OCI-LY1 (cell line): ENCODE measurements at regions not wholly inside any gene's neighbourhood (a gene's known extent, or its start where the extent isn't known, plus 50 kb on each side); places are given as distances from the start of the nearest gene placed in this dataset.
"Not testable (repeated sequence)": the region's sequence is repeated elsewhere in the genome, so short reads cannot be mapped to it uniquely, and the experiment has no call there.

Source experiments
- H2AFZ ChIP-seq: fragments of 200-600 bp; sonication (generic), shearing (Covaris generic); 2 replicates; pipeline ENCODE4 v1.6.0; 2014; ENCODE audit warnings: antibody characterized with exemption, mild to moderate bottlenecking, low read length
- H3F3A ChIP-seq: fragments of 200-600 bp; sonication (generic), shearing (Covaris generic); 2 replicates; pipeline ENCODE4 v1.6.0; 2014; ENCODE audit warnings: mild to moderate bottlenecking, antibody characterized with exemption, low read length, moderate library complexity; ENCODE audit not compliant: insufficient read depth
- H3K27ac ChIP-seq: fragments of 200-600 bp; sonication (generic); 2 replicates; pipeline ENCODE4 v1.5.1; 2014; ENCODE audit warnings: low read length, mixed run types, mild to moderate bottlenecking, low read depth; ENCODE audit not compliant: poor library complexity, severe bottlenecking
- H3K27me3 ChIP-seq: fragments of 200-600 bp; sonication (generic); 2 replicates; pipeline ENCODE4 v1.6.0; 2014; ENCODE audit warnings: antibody characterized with exemption, mild to moderate bottlenecking, low read length, moderate library complexity; ENCODE audit not compliant: insufficient read depth
- H3K36me3 ChIP-seq: fragments of 200-600 bp; sonication (generic); 2 replicates; pipeline ENCODE4 v1.6.1; 2014; ENCODE audit warnings: mild to moderate bottlenecking, antibody characterized with exemption, low read length, moderate library complexity, mixed read lengths; ENCODE audit not compliant: insufficient read depth
- H3K4me1 ChIP-seq: fragments of 200-600 bp; sonication (generic); 2 replicates; pipeline ENCODE4 v1.5.1; 2014; ENCODE audit warnings: mild to moderate bottlenecking, low read length, moderate library complexity; ENCODE audit not compliant: insufficient read depth, severe bottlenecking
- H3K4me2 ChIP-seq: fragments of 200-600 bp; sonication (generic), shearing (Covaris generic); 2 replicates; pipeline ENCODE4 v1.6.1; 2014; ENCODE audit warnings: low read length
- H3K4me3 ChIP-seq: fragments of 200-600 bp; sonication (generic); 2 replicates; pipeline ENCODE4 v1.5.1; 2014; ENCODE audit warnings: low read length, low read depth, mild to moderate bottlenecking, mixed read lengths; ENCODE audit not compliant: poor library complexity, severe bottlenecking
- H3K79me2 ChIP-seq: fragments of 200-600 bp; shearing (Covaris generic); 2 replicates; pipeline ENCODE4 v1.6.1; 2016; ENCODE audit warnings: mixed run types, low read length, mixed read lengths; ENCODE audit not compliant: insufficient read depth
- H3K9ac ChIP-seq: fragments of 200-600 bp; sonication (generic), shearing (Covaris generic); 2 replicates; pipeline ENCODE4 v1.6.1; 2014; ENCODE audit warnings: mild to moderate bottlenecking, low read length, mixed read lengths
- H3K9me2 ChIP-seq: fragments of 200-600 bp; sonication (generic), shearing (Covaris generic); 2 replicates; pipeline ENCODE4 v1.6.1; 2014; ENCODE audit warnings: low read depth, mild to moderate bottlenecking, low read length, mixed read lengths
- H3K9me3 ChIP-seq: fragments of 200-600 bp; shearing (Covaris generic); 2 replicates; pipeline ENCODE4 v1.6.1; 2014; ENCODE audit warnings: low read length, mixed read lengths
- H4K20me1 ChIP-seq: fragments of 200-600 bp; sonication (generic), shearing (Covaris generic); 2 replicates; pipeline ENCODE4 v1.6.0; 2016; ENCODE audit warnings: mild to moderate bottlenecking, low read length; ENCODE audit not compliant: insufficient read depth
- EZH2 ChIP-seq: fragments of 200-600 bp; sonication (generic), shearing (Covaris generic); IDR thresholded peaks from 2 replicates; pipeline ENCODE4 v1.8.0; 2017; ENCODE audit warnings: borderline replicate concordance, mixed run types, mild to moderate bottlenecking, antibody characterized with exemption, low read length, moderate library complexity, mixed read lengths
- TF ChIP-seq, protein P1 (sequence below): fragments of 200-600 bp; sonication (generic), shearing (Covaris generic); IDR thresholded peaks from 2 replicates; pipeline ENCODE4 v1.5.1; 2017; ENCODE audit warnings: mild to moderate bottlenecking, antibody characterized with exemption, low read length, moderate library complexity, mixed read lengths

DNA sequence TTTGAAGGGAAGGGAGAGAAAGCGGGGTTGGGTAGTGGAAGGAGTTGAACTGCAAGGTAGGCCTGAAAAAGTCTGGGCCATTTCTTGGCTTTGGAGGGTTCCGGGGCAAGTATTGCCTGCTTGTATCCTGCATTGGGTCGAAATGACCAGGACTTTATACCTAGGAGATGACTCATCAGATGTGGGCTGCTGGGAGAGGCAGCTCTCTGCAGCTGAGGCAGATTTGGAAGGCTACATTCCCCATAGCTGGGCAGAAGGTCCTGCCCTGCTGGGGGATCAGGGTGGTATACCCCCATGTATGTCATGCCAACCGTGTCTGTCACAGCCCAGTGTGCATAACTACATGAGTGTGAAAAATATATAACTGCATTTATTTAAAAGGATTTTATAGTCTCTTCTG is 171.8 kb upstream of the SPRED2 start:
- H3K27me3 ChIP-seq: no peaks in the 10 kb centered on the region
- peaks cover 66% of the 10 kb centered on the region for H3K4me1 ChIP-seq
- H4K20me1 ChIP-seq: no peaks in the 10 kb centered on the region
- no peaks in the 10 kb centered on the region for H3K79me2 ChIP-seq
- H3K9ac ChIP-seq: no peak overlapping the region
- no peaks in the 10 kb centered on the region for H3K9me2 ChIP-seq
- no peaks in the 10 kb centered on the region for H3K9me3 ChIP-seq
- no peak for TF ChIP-seq EZH2
- TF ChIP-seq, protein P1, sequence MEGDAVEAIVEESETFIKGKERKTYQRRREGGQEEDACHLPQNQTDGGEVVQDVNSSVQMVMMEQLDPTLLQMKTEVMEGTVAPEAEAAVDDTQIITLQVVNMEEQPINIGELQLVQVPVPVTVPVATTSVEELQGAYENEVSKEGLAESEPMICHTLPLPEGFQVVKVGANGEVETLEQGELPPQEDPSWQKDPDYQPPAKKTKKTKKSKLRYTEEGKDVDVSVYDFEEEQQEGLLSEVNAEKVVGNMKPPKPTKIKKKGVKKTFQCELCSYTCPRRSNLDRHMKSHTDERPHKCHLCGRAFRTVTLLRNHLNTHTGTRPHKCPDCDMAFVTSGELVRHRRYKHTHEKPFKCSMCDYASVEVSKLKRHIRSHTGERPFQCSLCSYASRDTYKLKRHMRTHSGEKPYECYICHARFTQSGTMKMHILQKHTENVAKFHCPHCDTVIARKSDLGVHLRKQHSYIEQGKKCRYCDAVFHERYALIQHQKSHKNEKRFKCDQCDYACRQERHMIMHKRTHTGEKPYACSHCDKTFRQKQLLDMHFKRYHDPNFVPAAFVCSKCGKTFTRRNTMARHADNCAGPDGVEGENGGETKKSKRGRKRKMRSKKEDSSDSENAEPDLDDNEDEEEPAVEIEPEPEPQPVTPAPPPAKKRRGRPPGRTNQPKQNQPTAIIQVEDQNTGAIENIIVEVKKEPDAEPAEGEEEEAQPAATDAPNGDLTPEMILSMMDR: no peak
- H3K27ac ChIP-seq: peak overlapping the region; percentile 96
- H3K36me3 ChIP-seq: no peaks in the 10 kb centered on the region
- no peak overlapping the region; the same call in 1 of the 2 replicates for H3K4me2 ChIP-seq
- H3F3A ChIP-seq: peaks cover 2% of the 10 kb centered on the region; the same call in 1 of the 2 replicates
- H2AFZ ChIP-seq: no peak overlapping the region
- no peak overlapping the region for H3K4me3 ChIP-seq

- TF ChIP-seq, protein P1: no peak
- no peak for TF ChIP-seq EZH2
- no peak overlapping the region for H3K9ac ChIP-seq
- H3K4me2 ChIP-seq: peak overlapping the region; percentile 10; the same call in 1 of the 2 replicates
- H4K20me1 ChIP-seq: no peaks in the 10 kb centered on the region
- peak overlapping the region; percentile 96 for H3K27ac ChIP-seq
- peaks cover 6% of the 10 kb centered on the region for H3F3A ChIP-seq
- no peaks in the 10 kb centered on the region for H3K27me3 ChIP-seq
- no peaks in the 10 kb centered on the region for H3K36me3 ChIP-seq
- H3K9me3 ChIP-seq: no peaks in the 10 kb centered on the region
- no peaks in the 10 kb centered on the region for H3K9me2 ChIP-seq
- H2AFZ ChIP-seq: no peak overlapping the region
- no peaks in the 10 kb centered on the region for H3K79me2 ChIP-seq
- H3K4me1 ChIP-seq: peaks cover 62% of the 10 kb centered on the region
- H3K4me3 ChIP-seq: no peak overlapping the region
These were observed 170.3 kb upstream of the SPRED2 start for GRCh38 chr2:65602603-65603235.

DNA sequence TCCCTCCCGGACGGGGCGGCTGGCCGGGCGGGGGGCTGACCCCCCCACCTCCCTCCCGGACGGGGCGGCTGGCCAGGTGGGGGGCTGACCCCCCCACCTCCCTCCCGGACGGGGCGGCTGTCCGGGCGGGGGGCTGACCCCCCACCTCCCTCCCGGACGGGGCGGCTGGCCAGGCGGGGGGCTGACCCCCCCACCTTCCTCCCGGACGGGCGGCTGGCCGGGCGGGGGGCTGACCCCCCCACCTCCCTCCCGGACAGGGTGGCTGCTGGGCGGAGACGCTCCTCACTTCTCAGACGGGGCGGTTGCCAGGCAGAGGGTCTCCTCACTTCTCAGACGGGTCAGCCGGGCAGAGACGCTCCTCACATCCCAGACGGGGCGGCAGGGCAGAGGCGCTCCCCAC is 168.5 kb upstream of the SPRED2 start:
- peak overlapping the region; percentile 35 for H3K4me3 ChIP-seq
- not testable (repeated sequence) for H3K79me2 ChIP-seq, H3K4me2 ChIP-seq

GRCh38 chr2:65600351-65600750 is 168.0 kb upstream of the SPRED2 start:
- peaks cover 38% of the 10 kb centered on the region for H3K4me1 ChIP-seq
- H4K20me1 ChIP-seq, H3K9me2 ChIP-seq, H3F3A ChIP-seq, H3K9me3 ChIP-seq, H3K4me2 ChIP-seq, H3K36me3 ChIP-seq, H2AFZ ChIP-seq, H3K79me2 ChIP-seq, H3K27me3 ChIP-seq, H3K27ac ChIP-seq, H3K9ac ChIP-seq, H3K4me3 ChIP-seq: not testable (repeated sequence)

More for the DNA sequence above, 168.5 kb upstream of the SPRED2 start:
- H4K20me1 ChIP-seq, H3K9me3 ChIP-seq, H3K36me3 ChIP-seq, H2AFZ ChIP-seq, H3K9ac ChIP-seq, H3K27me3 ChIP-seq, H3K9me2 ChIP-seq, H3K27ac ChIP-seq, H3F3A ChIP-seq: not testable (repeated sequence)
- H3K4me1 ChIP-seq: peaks cover 44% of the 10 kb centered on the region
